Endothelial cell of umbilical vein (primary cell): ENCODE measurements at regions not wholly inside any gene's neighbourhood (a gene's known extent, or its start where the extent isn't known, plus 50 kb on each side); places are given as distances from the start of the nearest gene placed in this dataset.

Source experiments
- CTCF ChIP-seq, 2 donors: IDR thresholded peaks; 1 replicate in 1 of 2; 2 replicates in 1 of 2; pipeline ENCODE4 v1.5.1; 2011; ENCODE audit warnings: low read length in 2 of 2, mild to moderate bottlenecking in 2 of 2, moderate library complexity in 2 of 2, control low read depth in 1 of 2, inconsistent platforms in 1 of 2, low read depth in 1 of 2; ENCODE audit not compliant: insufficient read depth in 1 of 2; ENCODE audit errors: extremely low read depth in 1 of 2
- JUN ChIP-seq: IDR thresholded peaks from 2 replicates; pipeline ENCODE4 v1.6.1; 2011; ENCODE audit warnings: borderline replicate concordance, low read depth; ENCODE audit not compliant: insufficient read length, insufficient read depth
- MAX ChIP-seq: IDR thresholded peaks from 2 replicates; pipeline ENCODE4 v1.6.1; 2011; ENCODE audit not compliant: insufficient read depth, insufficient read length
- MYC ChIP-seq: IDR thresholded peaks from one replicate; pipeline ENCODE4 v1.6.1; 2011; ENCODE audit warnings: mild to moderate bottlenecking, low read depth, low read length
- POLR2A ChIP-seq: IDR thresholded peaks from 2 replicates; pipeline ENCODE4 v1.6.1; 2012; ENCODE audit warnings: low read depth, mild to moderate bottlenecking, control low read depth, low read length

- no peak for TF ChIP-seq POLR2A
- TF ChIP-seq CTCF (IDR thresholded peaks at IDR 0.05; ENCODE audit: extremely low read depth in 1 of 2, insufficient read depth in 1 of 2, low read depth in 1 of 2, low read length in 2 of 2) = no peak
- TF ChIP-seq MYC = no peak
- TF ChIP-seq JUN = no peak
- no peak for TF ChIP-seq MAX
Observed at GRCh38 chr20:56088375-56088774, 83.1 kb upstream of the CBLN4 start.
